GM23338 (cell line): ENCODE measurements at regions not wholly inside any gene's neighbourhood (a gene's known extent, or its start where the extent isn't known, plus 50 kb on each side); places are given as distances from the start of the nearest gene placed in this dataset.

Experiments used
- ATAC-seq: fragments of 200-7000 bp; cut with Tn5 transposase; 3 replicates; pipeline ENCODE4 v1.9.1; 2020
- DNase-seq: peaks from one replicate; pipeline ENCODE4 v3.0.0-alpha.2; 2015; ENCODE audit warnings: low spot score
- H2AFZ ChIP-seq: fragments of 200-600 bp; sonication (generic); 2 replicates; pipeline ENCODE4 v1.8.0; 2016; ENCODE audit warnings: antibody characterized with exemption, mild to moderate bottlenecking, moderate library complexity
- H3F3A ChIP-seq: fragments of 200-600 bp; sonication (generic); replicated peaks from 2 replicates; pipeline ENCODE4 v1.8.0; 2017; ENCODE audit warnings: antibody characterized with exemption, mixed run types, low read depth
- H3K27ac ChIP-seq: fragments of 200-600 bp; sonication (generic); 2 replicates; pipeline ENCODE4 v1.6.1; 2016; ENCODE audit warnings: low read depth
- H3K27me3 ChIP-seq: fragments of 200-600 bp; sonication (generic); 2 replicates; pipeline ENCODE4 v1.8.0; 2016; ENCODE audit warnings: mild to moderate bottlenecking, mixed run types, moderate library complexity; ENCODE audit not compliant: insufficient read depth
- H3K36me3 ChIP-seq: fragments of 200-600 bp; sonication (generic); 2 replicates; pipeline ENCODE4 v1.8.0; 2016; ENCODE audit warnings: mild to moderate bottlenecking; ENCODE audit not compliant: insufficient read depth
- H3K4me1 ChIP-seq: fragments of 200-600 bp; sonication (generic); 2 replicates; pipeline ENCODE4 v1.8.0; 2016; ENCODE audit warnings: mild to moderate bottlenecking, moderate library complexity; ENCODE audit not compliant: insufficient read depth
- H3K4me2 ChIP-seq: fragments of 200-600 bp; sonication (generic); 2 replicates; pipeline ENCODE4 v1.7.1; 2017; ENCODE audit warnings: mixed run types
- H3K4me3 ChIP-seq: fragments of 200-600 bp; sonication (generic); 2 replicates; pipeline ENCODE4 v1.6.1; 2016; ENCODE audit warnings: mixed run types
- H3K79me2 ChIP-seq: fragments of 200-600 bp; sonication (generic); replicated peaks from 2 replicates; pipeline ENCODE4 v1.8.0; 2017; ENCODE audit warnings: mild to moderate bottlenecking; ENCODE audit not compliant: insufficient read depth
- H3K9me2 ChIP-seq: fragments of 200-600 bp; sonication (generic); 2 replicates; pipeline ENCODE4 v1.8.0; 2017; ENCODE audit not compliant: insufficient read depth
- H4K20me1 ChIP-seq: fragments of 200-600 bp; sonication (generic); replicated peaks from 2 replicates; pipeline ENCODE4 v1.8.0; 2017; ENCODE audit warnings: mild to moderate bottlenecking; ENCODE audit not compliant: insufficient read depth
- H3K27ac Mint-ChIP-seq: 2 replicates; pipeline ENCODE4 v1.8.0; 2020; ENCODE audit warnings: inconsistent platforms, mild to moderate bottlenecking, moderate library complexity, mixed read lengths
- H3K27me3 Mint-ChIP-seq: 3 replicates; pipeline ENCODE4 v1.8.0; 2022; ENCODE audit warnings: low read depth, mild to moderate bottlenecking, moderate library complexity, mixed read lengths, inconsistent platforms; ENCODE audit not compliant: insufficient read depth, poor library complexity
- H3K36me3 Mint-ChIP-seq: 3 replicates; pipeline ENCODE4 v1.8.0; 2021; ENCODE audit warnings: low read depth, mild to moderate bottlenecking, inconsistent platforms, moderate library complexity, mixed read lengths
- H3K4me1 Mint-ChIP-seq: 3 replicates; pipeline ENCODE4 v1.8.0; 2020; ENCODE audit warnings: mild to moderate bottlenecking, inconsistent platforms, mixed read lengths
- H3K4me3 Mint-ChIP-seq: 3 replicates; pipeline ENCODE4 v1.8.0; 2021; ENCODE audit warnings: moderate library complexity, mild to moderate bottlenecking, inconsistent platforms, mixed read lengths
- H3K9me3 Mint-ChIP-seq: 3 replicates; pipeline ENCODE4 v1.8.0; 2020; ENCODE audit warnings: moderate library complexity, mild to moderate bottlenecking, inconsistent platforms, mixed read lengths
- CREB1 ChIP-seq: fragments of 250-450 bp; sonication (Bioruptor Pico); IDR thresholded peaks from 2 replicates; pipeline ENCODE4 v1.5.0; 2020; ENCODE audit warnings: low read depth, mild to moderate bottlenecking, moderate library complexity
- CTCF ChIP-seq, 2 experiments: fragments of 200-600 bp in 1 of 2; sonication (generic) in 1 of 2; conservative IDR thresholded peaks; 2 replicates each; pipeline versions ENCODE4 v1.5.1 to v1.6.1; 2016 to 2017; ENCODE audit warnings: antibody characterized with exemption in 2 of 2, low read depth in 2 of 2, mild to moderate bottlenecking in 2 of 2, moderate library complexity in 1 of 2
- ETS1 ChIP-seq: IDR thresholded peaks from 2 replicates; pipeline ENCODE4 v1.6.1; 2016; ENCODE audit warnings: antibody characterized with exemption
- EZH2 ChIP-seq: fragments of 200-600 bp; sonication (generic); IDR thresholded peaks from one replicate; pipeline ENCODE4 v1.8.0; 2017; ENCODE audit warnings: antibody characterized with exemption, mild to moderate bottlenecking, low read depth; ENCODE audit not compliant: unreplicated experiment
- EZH2phosphoT487 ChIP-seq: fragments of 200-600 bp; sonication (generic); IDR thresholded peaks from one replicate; pipeline ENCODE4 v1.8.1; 2018; ENCODE audit warnings: antibody characterized with exemption; ENCODE audit not compliant: unreplicated experiment
- NANOG ChIP-seq: IDR thresholded peaks from 2 replicates; pipeline ENCODE4 v1.6.1; 2016; ENCODE audit warnings: antibody characterized with exemption, borderline replicate concordance
- POLR2AphosphoS5 ChIP-seq: IDR thresholded peaks from 2 replicates; pipeline ENCODE4 v1.6.1; 2016; ENCODE audit warnings: antibody characterized with exemption, low read depth
- ZNF114 ChIP-seq: fragments of 250-450 bp; sonication (Bioruptor Pico); IDR thresholded peaks from 2 replicates; pipeline ENCODE4 v1.5.0; 2020; ENCODE audit warnings: mild to moderate bottlenecking, moderate library complexity
- ZNF462 ChIP-seq: fragments of 250-450 bp; sonication (Bioruptor Pico); IDR thresholded peaks from 2 replicates; pipeline ENCODE4 v1.5.0; 2020; ENCODE audit warnings: mild to moderate bottlenecking, moderate library complexity

GRCh38 chr15:93327364-93327763 is 238.4 kb upstream of the RGMA start:
- H3K9me3 Mint-ChIP-seq: peaks cover 8% of the 10 kb centered on the region; the same call in 2 of the 3 replicates
- H2AFZ ChIP-seq: no peak overlapping the region
- peaks cover 44% of the 10 kb centered on the region for H3K4me1 Mint-ChIP-seq
- H3K79me2 ChIP-seq: no peaks in the 10 kb centered on the region
- H3F3A ChIP-seq: no peaks in the 10 kb centered on the region
- no peaks in the 10 kb centered on the region for H3K36me3 ChIP-seq
- H3K27ac Mint-ChIP-seq: no peak overlapping the region
- H3K4me1 ChIP-seq: peaks cover 30% of the 10 kb centered on the region
- H3K27ac ChIP-seq: no peak overlapping the region
- no peak overlapping the region for H3K4me3 Mint-ChIP-seq
- no peaks in the 10 kb centered on the region for H4K20me1 ChIP-seq
- H3K36me3 Mint-ChIP-seq: peaks cover 7% of the 10 kb centered on the region; the same call in 2 of the 3 replicates
- H3K27me3 ChIP-seq: peaks cover 25% of the 10 kb centered on the region
- 0 out of 2 replicates have a peak, but pooled peaks cover 3% of the 10 kb centered on the region for H3K9me2 ChIP-seq
- DNase-seq: no peak
- H3K27me3 Mint-ChIP-seq: peaks cover 35% of the 10 kb centered on the region
- ATAC-seq: peak; percentile 45
- TF ChIP-seq CREB1 (CRISPR knock-in tag) (no peak), ZNF114 (CRISPR knock-in tag) (no peak), EZH2phosphoT487 (no peak), NANOG (0 out of 2 replicates have a peak, but pooled peaks have one; percentile 36), CTCF (conservative IDR thresholded peaks at IDR 0.05; ENCODE audit: low read depth in 2 of 2) (no peak), ZNF462 (CRISPR knock-in tag) (peak; percentile 93), POLR2AphosphoS5 (no peak), ETS1 (no peak), EZH2 (no peak)
- peak overlapping the region; percentile 15; the same call in 1 of the 2 replicates for H3K4me3 ChIP-seq
- H3K4me2 ChIP-seq: peak overlapping the region; percentile 61
